CD4-positive, alpha-beta T cell treated with Interleukin-2 at 100 ng/mL for 4 hours (primary cell): ENCODE measurements at regions not wholly inside any gene's neighbourhood (a gene's known extent, or its start where the extent isn't known, plus 50 kb on each side); places are given as distances from the start of the nearest gene placed in this dataset.
A peak's percentile ranks its signal among the peaks of the same experiment; 100 is the strongest.

ENCODE experiments used
- DNase-seq: peaks from one replicate; pipeline ENCODE4 v3.0.0-alpha.2; 2020; ENCODE audit warnings: low spot score

GRCh38 chr12:124504273-124505000 is 63.0 kb downstream of the NCOR2 start:
- DNase-seq = no peak

DNA sequence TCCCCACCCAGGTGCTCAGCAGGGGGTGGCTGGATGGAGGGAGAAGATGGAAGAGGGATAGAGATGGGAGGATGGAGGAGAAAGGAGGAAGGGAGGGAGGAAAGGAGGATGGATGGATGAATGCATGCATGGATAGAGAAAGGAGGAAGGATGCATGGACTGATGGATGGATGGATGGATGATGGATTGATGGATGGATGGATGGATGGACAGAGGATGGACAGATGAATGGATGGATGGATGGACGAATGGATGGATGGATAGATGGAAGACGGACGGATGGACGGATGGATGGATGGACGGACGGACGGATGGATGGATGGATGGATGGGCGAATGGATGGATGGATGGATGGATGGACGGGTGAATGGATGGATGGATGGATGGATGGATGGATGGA is 64.1 kb downstream of the NCOR2 start:
- DNase-seq = no peak

GRCh38 chr12:124502379-124502778 is 65.0 kb downstream of the NCOR2 start:
- no peak for DNase-seq

- no peak for DNase-seq
Measured at GRCh38 chr12:124501827-124502226, 65.6 kb downstream of the NCOR2 start.

DNA sequence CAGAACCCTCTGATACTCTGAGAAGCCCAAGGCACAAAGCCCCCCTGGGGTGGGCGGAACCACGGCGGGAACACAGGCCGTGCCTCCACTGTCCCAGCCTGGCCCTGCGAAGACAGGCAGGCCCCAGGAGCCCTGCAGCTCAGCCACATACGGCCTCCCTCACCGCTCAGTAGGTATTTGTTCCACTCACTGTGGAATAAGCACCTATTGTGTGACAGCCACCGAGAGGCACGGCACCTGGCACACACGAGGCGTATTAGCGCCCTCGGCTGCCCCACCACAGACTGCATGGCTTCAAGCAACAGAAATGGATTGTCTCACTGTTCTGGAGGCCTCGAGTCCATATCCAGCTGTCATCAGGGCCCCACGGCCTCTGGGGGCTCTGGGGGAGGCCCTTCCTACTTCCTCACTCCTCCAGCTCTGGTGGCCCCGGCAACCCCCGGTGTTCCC is 66.3 kb downstream of the NCOR2 start:
- no peak for DNase-seq

DNA sequence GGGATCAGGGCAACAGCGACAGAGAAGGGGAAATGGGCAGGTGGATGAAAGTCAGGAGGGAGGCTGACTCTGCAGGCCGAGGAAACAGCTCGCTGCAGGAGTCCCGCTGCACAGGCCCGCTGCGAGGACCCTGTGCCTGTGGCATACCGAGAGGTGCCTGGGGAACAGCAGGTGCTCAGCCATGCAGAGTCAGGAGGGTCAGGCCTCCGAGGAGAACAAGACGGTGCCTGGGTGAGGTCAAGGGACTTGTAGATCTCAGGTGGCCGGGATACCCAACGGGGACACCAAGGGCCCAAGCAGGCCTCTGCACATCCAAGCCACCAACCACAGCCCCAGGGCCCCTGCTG is 67.5 kb downstream of the NCOR2 start:
- DNase-seq = no peak

DNA sequence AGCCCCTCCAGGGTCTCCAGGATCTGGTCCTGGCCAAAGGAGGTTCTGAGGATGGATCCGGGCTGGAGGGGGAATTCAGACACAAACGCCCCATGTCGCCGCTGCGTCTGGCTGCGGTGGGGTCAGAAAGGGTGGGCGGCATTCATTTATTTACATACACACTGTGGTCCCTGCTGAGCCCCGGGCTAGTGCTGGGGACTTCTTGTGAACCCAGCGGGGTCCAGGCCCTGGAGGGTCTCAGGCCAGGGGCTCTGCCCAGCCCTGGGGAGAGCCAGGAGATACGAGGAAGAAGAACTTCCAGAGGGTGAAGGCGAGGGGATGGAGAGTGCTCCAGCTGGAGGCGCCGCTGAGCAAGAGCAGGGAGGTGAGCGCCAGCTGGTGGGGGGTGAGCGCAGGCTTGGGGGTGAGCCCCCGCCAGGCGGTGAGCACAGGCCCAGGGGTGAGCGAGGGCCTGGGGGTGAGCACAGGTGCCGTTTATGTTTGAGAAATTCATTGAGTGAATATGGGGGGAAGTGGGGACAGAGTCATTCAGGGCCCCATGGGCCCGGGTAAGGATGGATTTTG is 68.1 kb downstream of the NCOR2 start:
- DNase-seq = no peak

DNA sequence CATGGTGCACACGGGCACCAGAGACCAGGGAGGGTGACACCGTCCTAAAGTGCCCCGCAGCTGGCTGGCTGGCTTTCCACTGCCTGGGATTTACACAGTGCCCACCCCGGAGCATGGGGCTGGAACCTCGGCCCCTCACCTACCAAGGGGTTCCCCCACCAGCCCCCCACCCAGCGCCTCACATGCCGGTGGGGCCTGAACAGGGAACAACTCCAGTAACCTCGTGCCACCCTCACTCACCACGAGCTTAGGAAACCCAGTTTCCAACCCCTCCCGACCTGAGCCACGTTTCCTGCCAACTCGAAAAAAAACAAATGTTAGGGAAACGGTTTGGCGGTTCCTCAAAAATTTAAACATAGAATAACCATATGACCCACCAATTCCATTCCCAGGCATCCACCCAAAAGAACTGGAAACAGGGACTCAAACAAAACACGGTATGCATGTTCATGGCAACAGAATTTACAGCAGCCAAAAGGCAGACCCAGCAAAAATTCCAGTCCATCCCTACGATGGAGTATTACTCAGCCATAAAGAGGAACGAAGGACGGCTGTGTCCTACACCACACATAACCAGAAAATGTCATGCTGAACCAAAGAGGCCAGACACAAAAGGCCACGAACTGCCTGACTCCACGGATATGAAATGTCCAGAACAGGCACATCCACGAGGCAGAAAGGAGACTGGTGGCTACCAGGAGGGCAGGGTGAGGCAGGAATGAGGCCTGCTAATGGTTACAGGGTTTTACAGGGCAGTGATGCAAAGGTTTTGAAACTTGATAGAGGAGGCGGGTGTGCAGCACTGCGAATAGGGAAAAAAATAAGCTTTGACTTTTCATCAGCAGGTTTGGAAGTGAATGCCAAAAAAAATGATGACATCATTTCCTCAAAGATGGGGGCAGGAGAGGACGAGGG is 68.9 kb downstream of the NCOR2 start:
- no peak for DNase-seq

GRCh38 chr12:124497658-124498057 is 69.8 kb downstream of the NCOR2 start:
- no peak for DNase-seq

DNA sequence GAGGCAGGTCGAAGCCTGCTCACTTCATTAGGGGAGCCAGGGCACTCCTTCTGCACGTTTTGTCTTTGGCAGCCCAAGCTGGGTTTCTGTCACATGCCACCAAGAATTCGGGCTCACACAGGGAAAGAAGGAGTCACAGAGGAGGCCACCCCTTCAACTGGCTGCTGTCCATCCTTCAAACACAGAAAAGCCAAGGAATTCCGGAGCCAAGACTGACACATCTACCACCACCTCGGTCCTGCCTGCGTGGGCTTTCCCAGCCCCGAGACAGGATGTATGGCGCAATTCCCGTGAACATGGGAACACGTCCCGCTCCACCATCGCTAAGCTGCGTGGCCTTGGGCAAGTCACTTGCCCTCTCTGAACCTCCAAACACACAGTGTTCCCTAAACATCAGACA is 70.4 kb downstream of the NCOR2 start:
- DNase-seq = no peak

GRCh38 chr12:124496584-124496983 is 70.8 kb downstream of the NCOR2 start:
- DNase-seq = no peak

GRCh38 chr12:124495194-124495983 is 72.0 kb downstream of the NCOR2 start:
- no peak for DNase-seq

GRCh38 chr12:124494751-124495129 is 72.7 kb downstream of the NCOR2 start:
- DNase-seq = no peak

DNA sequence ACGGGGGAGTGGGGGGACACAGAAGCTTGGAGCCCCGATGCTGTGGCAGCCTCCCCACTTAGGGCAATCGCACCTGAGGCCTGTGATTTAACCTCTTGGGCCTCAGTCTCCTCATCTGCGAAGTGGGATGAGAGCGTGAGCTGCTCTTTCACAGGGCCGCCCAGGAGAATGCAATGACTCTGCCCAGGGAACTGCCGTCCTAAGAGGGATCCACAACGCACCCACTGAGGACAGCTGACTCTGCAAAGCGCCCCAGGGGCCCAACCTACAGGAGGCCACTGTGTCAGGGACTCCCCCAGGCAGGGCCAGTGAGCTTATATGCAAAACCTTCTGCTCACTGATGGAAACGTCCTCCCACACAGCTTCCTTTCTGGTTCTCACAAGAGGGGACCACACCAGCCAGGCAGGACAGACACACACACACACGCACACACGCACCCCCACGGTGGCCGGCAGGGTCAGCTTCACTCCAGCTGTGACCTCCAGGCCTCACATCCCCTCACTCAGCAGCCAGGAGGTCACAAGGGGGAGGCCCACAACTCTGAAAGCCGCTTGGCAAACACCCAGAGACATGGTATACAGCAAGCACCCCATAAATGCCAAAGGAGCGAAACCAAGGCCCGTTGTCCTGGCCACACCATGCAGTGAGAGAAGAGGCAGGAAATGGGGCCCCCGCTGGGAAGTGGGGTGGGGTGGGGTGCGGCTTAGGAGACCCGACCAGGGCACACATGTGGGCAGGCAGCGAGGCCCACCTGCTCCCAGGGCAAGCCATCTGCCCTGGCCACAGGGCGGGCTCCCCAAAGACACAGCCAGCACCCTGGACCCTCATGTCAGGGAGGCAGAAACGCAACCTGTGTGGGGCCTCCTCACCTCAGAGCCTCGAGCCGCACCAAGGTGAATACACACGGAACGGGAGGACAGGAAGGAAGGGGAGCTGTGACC is 73.3 kb downstream of the NCOR2 start:
- peak; percentile 12 for DNase-seq

DNA sequence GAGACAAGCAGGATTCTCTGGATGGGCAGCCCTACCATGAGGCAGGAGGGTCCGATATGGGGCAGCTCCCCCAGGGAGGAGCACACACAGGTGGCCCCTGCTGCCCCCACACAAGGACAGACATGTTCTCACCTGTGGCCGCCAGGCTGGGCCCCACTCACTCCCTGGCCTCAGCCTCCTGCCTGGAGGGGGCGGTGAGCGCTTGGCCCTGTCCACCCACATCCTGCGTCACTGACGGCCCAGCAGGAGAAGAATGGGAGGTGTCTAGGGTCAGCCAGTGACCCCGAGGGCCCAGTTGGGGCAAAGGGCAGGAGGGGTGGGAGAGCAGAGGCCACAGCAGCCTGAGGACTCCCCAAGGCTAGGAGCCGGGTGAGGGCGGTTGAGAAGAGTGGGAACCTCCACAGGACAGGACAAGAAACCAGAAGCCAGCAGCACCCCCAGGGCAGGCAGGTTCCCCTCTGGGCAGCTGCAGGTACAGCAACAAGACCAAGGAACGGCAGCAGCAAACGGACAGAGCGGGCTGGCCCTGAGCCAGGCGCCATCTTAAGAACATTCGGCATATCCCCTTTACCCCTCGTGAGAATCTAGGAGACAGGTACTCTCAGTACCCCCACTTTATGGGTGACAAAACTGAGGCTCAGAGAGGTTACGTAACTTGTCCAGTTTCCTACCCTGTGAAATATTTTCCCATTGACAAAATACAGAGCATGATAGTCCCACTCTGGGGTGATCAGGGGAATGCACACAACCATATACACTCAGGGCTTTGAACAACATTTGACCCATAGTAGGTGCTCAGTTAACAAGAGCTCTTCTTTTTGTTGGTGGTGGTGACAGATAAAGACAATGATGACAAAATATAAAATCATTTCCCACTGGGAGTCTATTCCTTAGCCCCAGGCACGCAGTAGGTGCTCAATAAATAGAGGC is 74.3 kb downstream of the NCOR2 start:
- no peak for DNase-seq

DNA sequence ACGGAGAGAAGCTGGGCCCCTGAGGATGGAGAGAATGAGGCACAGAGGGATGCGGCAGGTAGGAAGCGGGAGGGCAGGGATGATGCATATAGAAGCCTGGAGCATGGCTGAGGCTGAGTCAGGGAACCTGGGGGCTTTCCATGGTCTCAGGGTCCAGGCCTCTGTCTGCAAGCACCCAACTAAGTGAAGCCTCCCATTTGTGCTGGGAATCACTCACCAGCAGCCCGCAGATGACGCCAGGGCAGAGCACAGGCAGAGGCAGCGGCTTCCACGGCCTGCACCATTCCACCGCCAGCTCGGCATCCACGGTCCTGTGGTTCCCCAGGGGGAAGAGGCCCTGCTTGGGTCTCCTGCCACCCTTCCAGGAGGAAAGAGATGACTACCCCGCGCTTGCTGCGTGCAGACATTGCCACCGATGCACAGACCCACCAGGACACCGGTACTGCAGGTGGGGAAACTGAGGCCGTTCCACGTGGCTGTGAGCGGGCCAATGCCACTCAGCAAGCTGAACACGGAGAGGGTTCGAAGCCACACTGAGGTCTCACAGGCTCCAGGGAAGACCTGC is 75.5 kb downstream of the NCOR2 start:
- no peak for DNase-seq

DNA sequence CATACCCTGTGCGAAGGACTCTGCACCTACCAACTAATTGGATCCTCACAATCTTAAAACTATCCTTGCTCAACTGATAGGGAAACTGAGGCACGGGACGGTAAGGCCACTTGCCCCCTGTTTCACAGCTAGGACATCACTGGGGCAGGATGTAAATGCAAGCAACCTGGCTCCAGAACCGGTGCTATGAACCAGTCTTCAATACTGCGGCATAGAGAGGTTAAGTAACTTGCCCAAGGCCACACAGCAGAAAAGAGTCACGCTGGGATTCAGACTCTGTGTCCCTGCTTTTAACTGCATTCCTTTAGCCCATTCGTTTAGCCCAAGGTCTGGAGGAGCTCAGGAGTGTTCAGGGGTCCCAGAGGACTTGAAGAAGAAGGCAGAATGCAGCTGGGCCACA is 76.1 kb downstream of the NCOR2 start:
- DNase-seq = no peak

GRCh38 chr12:124490584-124491305 is 76.7 kb downstream of the NCOR2 start:
- DNase-seq = no peak
